Prostate gland (tissue), 2 donors: ENCODE measurements at regions not wholly inside any gene's neighbourhood (a gene's known extent, or its start where the extent isn't known, plus 50 kb on each side); places are given as distances from the start of the nearest gene placed in this dataset.

Experiments
- POLR2A ChIP-seq: fragments of 450-650 bp; IDR thresholded peaks from one replicate; pipeline ENCODE4 v1.6.1; 2016; ENCODE audit warnings: antibody characterized with exemption, mild to moderate bottlenecking
- POLR2AphosphoS5 ChIP-seq: sonication (generic); formaldehyde crosslinking; IDR thresholded peaks from one replicate; pipeline ENCODE4 v1.6.1; 2017; ENCODE audit warnings: antibody characterized with exemption
- TF ChIP-seq, protein P1 (sequence below), 4 experiments: fragments of 200-600 bp in 2 of 4; fragments of 450-650 bp in 2 of 4; sonication (generic) in 2 of 4; IDR thresholded peaks; 1 replicate in 3 of 4; 2 replicates in 1 of 4; pipeline ENCODE4 v1.5.1; 2016 to 2019; ENCODE audit warnings: antibody characterized with exemption in 4 of 4, mild to moderate bottlenecking in 2 of 4, moderate library complexity in 2 of 4

DNA sequence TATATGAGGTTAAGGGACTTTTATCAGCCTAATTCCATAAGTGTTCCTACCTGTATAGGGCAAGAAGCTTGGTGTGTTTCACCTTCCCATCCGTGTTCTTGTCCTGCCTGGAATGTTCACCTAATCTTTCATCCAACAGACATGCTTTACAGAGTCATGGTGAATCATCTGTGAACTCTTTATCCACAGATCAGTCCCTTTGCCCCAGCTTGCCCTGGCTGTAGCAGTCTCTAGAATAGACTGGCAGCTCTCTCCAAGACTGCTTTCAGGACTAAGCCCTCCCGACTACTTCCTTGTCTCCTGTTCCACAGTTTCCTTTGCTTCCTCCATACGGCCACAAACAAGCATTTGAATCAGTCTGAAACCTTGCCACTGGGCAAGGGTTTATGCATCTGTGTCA is 177.9 kb upstream of the IL15 start:
- TF ChIP-seq, protein P1, sequence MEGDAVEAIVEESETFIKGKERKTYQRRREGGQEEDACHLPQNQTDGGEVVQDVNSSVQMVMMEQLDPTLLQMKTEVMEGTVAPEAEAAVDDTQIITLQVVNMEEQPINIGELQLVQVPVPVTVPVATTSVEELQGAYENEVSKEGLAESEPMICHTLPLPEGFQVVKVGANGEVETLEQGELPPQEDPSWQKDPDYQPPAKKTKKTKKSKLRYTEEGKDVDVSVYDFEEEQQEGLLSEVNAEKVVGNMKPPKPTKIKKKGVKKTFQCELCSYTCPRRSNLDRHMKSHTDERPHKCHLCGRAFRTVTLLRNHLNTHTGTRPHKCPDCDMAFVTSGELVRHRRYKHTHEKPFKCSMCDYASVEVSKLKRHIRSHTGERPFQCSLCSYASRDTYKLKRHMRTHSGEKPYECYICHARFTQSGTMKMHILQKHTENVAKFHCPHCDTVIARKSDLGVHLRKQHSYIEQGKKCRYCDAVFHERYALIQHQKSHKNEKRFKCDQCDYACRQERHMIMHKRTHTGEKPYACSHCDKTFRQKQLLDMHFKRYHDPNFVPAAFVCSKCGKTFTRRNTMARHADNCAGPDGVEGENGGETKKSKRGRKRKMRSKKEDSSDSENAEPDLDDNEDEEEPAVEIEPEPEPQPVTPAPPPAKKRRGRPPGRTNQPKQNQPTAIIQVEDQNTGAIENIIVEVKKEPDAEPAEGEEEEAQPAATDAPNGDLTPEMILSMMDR (IDR thresholded peaks at IDR 0.05) = no peak
- TF ChIP-seq POLR2A (no peak), POLR2AphosphoS5 (no peak)
